ENCODE measurements at regions not wholly inside any gene's neighbourhood (a gene's known extent, or its start where the extent isn't known, plus 50 kb on each side); places are given as distances from the start of the nearest gene placed in this dataset.

GRCh38 chrX:80876877-80877276 is 67.2 kb upstream of the BRWD3 start:
- ATAC-seq (no peak), DNase-seq (no peak)
- TF ChIP-seq CTCF (IDR thresholded peaks at IDR 0.05) = peak in 7 of 9 donors; percentile 41 to 62 (median 54)
- intact Hi-C loops (cut with DNase I) = loop anchor here in 1 of 10 donors (10.0 kb wide), 1 partner anchor 318 kb away; no protein-coding TSS in a partner anchor
- Histone ChIP-seq H3K27me3 (peaks cover 0 to 15% (median 0%) of the 10 kb centered on the region in 7 donors), H3K9me3 (no peaks in the 10 kb centered on the region), H3K27ac (no peak overlapping the region), H3K4me3 (no peak overlapping the region), H3K36me3 (no peaks in the 10 kb centered on the region), H3K4me1 (no peaks in the 10 kb centered on the region)
